Liver (tissue), 3 donors: ENCODE measurements at regions not wholly inside any gene's neighbourhood (a gene's known extent, or its start where the extent isn't known, plus 50 kb on each side); places are given as distances from the start of the nearest gene placed in this dataset.

Experiments used
- ATF3 ChIP-seq: IDR thresholded peaks from 2 replicates; pipeline ENCODE4 v1.6.1; 2016; ENCODE audit warnings: antibody characterized with exemption
- CTCF ChIP-seq: fragments of 150-350 bp; IDR thresholded peaks from 2 replicates; pipeline ENCODE4 v1.5.1; 2017; ENCODE audit warnings: improper control_type of control experiment, low read depth, low read length; ENCODE audit not compliant: missing input control
- EGR1 ChIP-seq, 2 donors: IDR thresholded peaks; 2 replicates each; pipeline ENCODE4 v1.6.1; 2016 to 2018; ENCODE audit warnings: antibody characterized with exemption in 2 of 2, low read depth in 2 of 2
- HNF4G ChIP-seq: IDR thresholded peaks from 2 replicates; pipeline ENCODE4 v1.6.1; 2016; ENCODE audit warnings: antibody characterized with exemption
- JUND ChIP-seq, 2 donors: IDR thresholded peaks; 2 replicates each; pipeline ENCODE4 v1.6.1; 2016; ENCODE audit warnings: antibody characterized with exemption in 2 of 2
- MAX ChIP-seq: IDR thresholded peaks from 2 replicates; pipeline ENCODE4 v1.6.1; 2016; ENCODE audit warnings: antibody characterized with exemption
- NR2F2 ChIP-seq: IDR thresholded peaks from 2 replicates; pipeline ENCODE4 v1.6.1; 2016; ENCODE audit warnings: antibody characterized with exemption
- RAD21 ChIP-seq, 2 donors: IDR thresholded peaks; 2 replicates each; pipeline ENCODE4 v1.6.1; 2016; ENCODE audit warnings: antibody characterized with exemption in 2 of 2, mild to moderate bottlenecking in 2 of 2
- REST ChIP-seq: IDR thresholded peaks from 2 replicates; pipeline ENCODE4 v1.6.1; 2016; ENCODE audit warnings: antibody characterized with exemption, mild to moderate bottlenecking
- RXRA ChIP-seq, 2 donors: IDR thresholded peaks; 2 replicates each; pipeline ENCODE4 v1.6.1; 2017 to 2018; ENCODE audit warnings: antibody characterized with exemption in 2 of 2, mild to moderate bottlenecking in 1 of 2
- YY1 ChIP-seq: IDR thresholded peaks from 2 replicates; pipeline ENCODE4 v1.6.1; 2016; ENCODE audit warnings: antibody characterized with exemption, mild to moderate bottlenecking
- ZBTB33 ChIP-seq: IDR thresholded peaks from 2 replicates; pipeline ENCODE4 v1.6.1; 2016; ENCODE audit warnings: antibody characterized with exemption
- donor health status: healthy.
- donor health status: healthy.

GRCh38 chr21:28537371-28538079, 455.2 kb downstream of the LTN1 start:
- TF ChIP-seq CTCF (no peak), HNF4G (no peak), EGR1 (IDR thresholded peaks at IDR 0.05; ENCODE audit: low read depth in 2 of 2) (no peak), JUND (IDR thresholded peaks at IDR 0.05) (no peak), REST (no peak), MAX (no peak), RAD21 (IDR thresholded peaks at IDR 0.05) (no peak), NR2F2 (no peak), RXRA (IDR thresholded peaks at IDR 0.05) (no peak), ATF3 (no peak), YY1 (no peak), ZBTB33 (no peak)
